GM12878 (cell line): ENCODE measurements at regions not wholly inside any gene's neighbourhood (a gene's known extent, or its start where the extent isn't known, plus 50 kb on each side); places are given as distances from the start of the nearest gene placed in this dataset.
"Not testable (repeated sequence)": the region's sequence is repeated elsewhere in the genome, so short reads cannot be mapped to it uniquely, and the experiment has no call there.

Experiments used
- ATAC-seq: fragments of 200-7000 bp; cut with Tn5 transposase; 3 replicates; pipeline ENCODE4 v1.9.1; 2020; ENCODE audit warnings: mild to moderate bottlenecking, moderate library complexity
- BruUV-seq: library from RNA; stranded (reverse); fragments of 400-500 nt; replicated peaks from 2 replicates; lab custom pipeline; 2021; lab: Mats Ljungman, UMichigan
- CTCF ChIA-PET: fragments of 300-600 bp; sonication (Branson Sonifier 250); formaldehyde crosslinking; extraction: SDS; loops from one replicate; lab custom pipeline; 2021; ENCODE audit warnings: inconsistent platforms; lab: Yijun Ruan, JAX
- POLR2A ChIA-PET: fragments of 350-600 bp; formaldehyde crosslinking; extraction: SDS; loops from one replicate; lab custom pipeline; 2021; ENCODE audit warnings: inconsistent platforms; lab: Charles Lee
- RAD21 ChIA-PET: fragments of 300-600 bp; sonication (Branson Sonifier 250); formaldehyde crosslinking; loops from one replicate; lab custom pipeline; 2023; ENCODE audit warnings: antibody characterized with exemption; ENCODE audit not compliant: unreplicated experiment; lab: Charles Lee
- SMC1A ChIA-PET: fragments of 300-600 bp; sonication (Branson Sonifier 250); formaldehyde crosslinking; loops from one replicate; lab custom pipeline; 2023; ENCODE audit not compliant: unreplicated experiment, uncharacterized antibody; lab: Charles Lee
- DNase-seq: peaks from one replicate; pipeline ENCODE4 v3.0.0-alpha.2; 2011; ENCODE audit warnings: low read depth, low spot score
- FAIRE-seq: peaks from 3 replicates; lab custom pipeline; 2011; peaks lifted over from hg19 to GRCh38; lab: Jason Lieb, UNC
- H2AFZ ChIP-seq: 2 replicates; pipeline ENCODE4 v1.6.0; 2011; ENCODE audit warnings: low read depth, low read length, control low read depth; ENCODE audit not compliant: control insufficient read depth
- H3K27ac ChIP-seq: 2 replicates; pipeline ENCODE4 v1.5.1; 2011; ENCODE audit warnings: control low read depth; ENCODE audit not compliant: control insufficient read depth, insufficient read depth
- H3K27me3 ChIP-seq, 2 experiments: replicated peaks in 1 of 2; 2 replicates each; pipeline versions ENCODE4 v1.6.0 to v1.6.1; 2011; ENCODE audit warnings: low read length in 1 of 2; ENCODE audit not compliant: control insufficient read depth in 2 of 2, insufficient read depth in 2 of 2
- H3K36me3 ChIP-seq, 2 experiments: 2 replicates each; pipeline ENCODE4 v1.5.1; 2011; ENCODE audit warnings: low read length in 1 of 2; ENCODE audit not compliant: control insufficient read depth in 2 of 2, insufficient read depth in 2 of 2
- H3K4me1 ChIP-seq: 2 replicates; pipeline ENCODE4 v1.6.1; 2011; ENCODE audit warnings: mild to moderate bottlenecking, low read length, moderate library complexity, mixed read lengths; ENCODE audit not compliant: control insufficient read depth, insufficient read depth
- H3K4me2 ChIP-seq: 2 replicates; pipeline ENCODE4 v1.6.0; 2011; ENCODE audit warnings: control low read depth; ENCODE audit not compliant: control insufficient read depth, insufficient read depth
- H3K4me3 ChIP-seq: fragments of 200-600 bp; sonication (generic); 2 replicates; pipeline ENCODE4 v1.5.1; 2016
- H3K79me2 ChIP-seq: 2 replicates; pipeline ENCODE4 v1.6.0; 2011; ENCODE audit warnings: low read length; ENCODE audit not compliant: control insufficient read depth, insufficient read depth
- H3K9ac ChIP-seq: 2 replicates; pipeline ENCODE4 v1.8.0; 2011; ENCODE audit warnings: low read length, control low read depth, mixed read lengths; ENCODE audit not compliant: control insufficient read depth, insufficient read depth
- H3K9me3 ChIP-seq: replicated peaks from 3 replicates; pipeline ENCODE4 v1.5.1; 2011; ENCODE audit warnings: mild to moderate bottlenecking, low read length; ENCODE audit not compliant: control insufficient read depth, insufficient read depth
- H4K20me1 ChIP-seq: 2 replicates; pipeline ENCODE4 v1.6.0; 2011; ENCODE audit not compliant: control insufficient read depth, insufficient read depth
- WGBS: methylation state at CpG from one replicate; pipeline ENCODE4 v1.1.6; 2016; ENCODE audit warnings: low lambda C conversion rate; ENCODE audit not compliant: insufficient replicate concordance, insufficient coverage; ENCODE audit errors: missing lambda C conversion rate; 5-methylcytosine and 5-hydroxymethylcytosine counted together
- in situ Hi-C: fragments of 300-500 bp; cut with MboI; formaldehyde crosslinking; loops from 9 replicates; pipeline ENCODE4 v1.14.3; 2018; ENCODE audit warnings: mixed read lengths
- intact Hi-C: fragments of 100-400 bp; cut with micrococcal nuclease; formaldehyde crosslinking; loops from one replicate; pipeline ENCODE4 v1.14.2; 2022; ENCODE audit not compliant: unreplicated experiment

DNA sequence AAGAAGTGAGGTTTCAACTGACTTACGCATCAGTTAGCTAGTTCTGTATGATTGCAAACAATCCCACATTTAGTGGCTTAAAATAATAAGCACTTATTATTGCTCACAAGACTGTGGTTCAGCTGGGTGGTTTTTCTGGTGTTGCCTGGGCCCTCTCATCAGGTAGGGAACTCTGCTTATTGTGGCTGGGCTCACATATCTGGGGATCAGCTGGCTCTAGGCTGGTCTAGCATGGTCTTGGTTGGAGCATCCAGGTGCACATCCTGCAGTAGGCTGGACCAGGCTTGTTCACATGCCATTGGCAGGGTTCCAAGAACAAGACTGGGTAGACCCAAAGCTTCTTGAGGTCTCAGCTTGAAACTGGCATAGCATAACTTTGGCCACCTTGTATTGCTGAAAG lies 317.4 kb upstream of the NOTCH2NLA start:
- FAIRE-seq, in situ Hi-C loops, SMC1A ChIA-PET, ATAC-seq, H2AFZ ChIP-seq, intact Hi-C loops, RAD21 ChIA-PET, H3K27ac ChIP-seq, POLR2A ChIA-PET, H3K9me3 ChIP-seq, H3K4me2 ChIP-seq, H3K36me3 ChIP-seq, H3K9ac ChIP-seq, H3K79me2 ChIP-seq, H4K20me1 ChIP-seq, CTCF ChIA-PET, DNase-seq, H3K4me1 ChIP-seq, BruUV-seq, H3K4me3 ChIP-seq, H3K27me3 ChIP-seq: not testable (repeated sequence)
- WGBS, result no CpG with 5 or more reads among the region's 1 CpG

GRCh38 chr1:146537775-146538373 lies 309.1 kb upstream of the NOTCH2NLA start:
- SMC1A ChIA-PET, H3K9me3 ChIP-seq, H3K4me1 ChIP-seq, H3K4me3 ChIP-seq, POLR2A ChIA-PET, H3K27ac ChIP-seq, H2AFZ ChIP-seq, H3K9ac ChIP-seq, DNase-seq, H3K4me2 ChIP-seq, H3K36me3 ChIP-seq, in situ Hi-C loops, CTCF ChIA-PET, intact Hi-C loops, BruUV-seq, H4K20me1 ChIP-seq, H3K27me3 ChIP-seq, ATAC-seq, RAD21 ChIA-PET, FAIRE-seq, H3K79me2 ChIP-seq: not testable (repeated sequence)
- WGBS, result 0% methylated on average over 1 of the region's 2 CpGs

- BruUV-seq, in situ Hi-C loops, FAIRE-seq, H3K9ac ChIP-seq, SMC1A ChIA-PET, H3K27me3 ChIP-seq, CTCF ChIA-PET, H3K4me2 ChIP-seq, H3K4me1 ChIP-seq, H2AFZ ChIP-seq, intact Hi-C loops, RAD21 ChIA-PET, DNase-seq, POLR2A ChIA-PET, H3K79me2 ChIP-seq, H4K20me1 ChIP-seq, H3K4me3 ChIP-seq, H3K27ac ChIP-seq, H3K9me3 ChIP-seq, H3K36me3 ChIP-seq: not testable (repeated sequence)
- no CpG with 5 or more reads among the region's 1 CpG for WGBS
- peak; percentile 21; the same call in 2 of the 3 replicates for ATAC-seq
These were observed 307.2 kb upstream of the NOTCH2NLA start for GRCh38 chr1:146536028-146536427.

DNA sequence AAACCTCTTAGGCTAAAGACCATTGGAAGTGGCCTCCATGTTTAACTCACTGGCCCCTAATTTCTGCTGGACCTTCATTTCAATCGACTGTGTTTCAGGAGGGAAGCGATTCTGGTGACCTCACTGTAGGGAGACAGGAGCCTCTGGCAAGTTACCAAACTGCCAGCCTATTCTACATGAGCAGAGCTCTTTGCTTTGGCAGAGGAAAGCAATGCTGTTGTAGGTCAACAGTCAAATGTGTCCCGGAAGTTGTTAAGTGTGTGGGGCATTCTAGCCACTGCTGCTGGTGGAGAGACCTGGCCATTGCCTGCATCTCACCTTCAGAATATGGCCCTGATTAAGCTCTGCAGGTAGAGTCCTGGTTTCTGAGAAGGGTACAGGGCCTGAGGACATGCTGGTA lies 306.8 kb upstream of the NOTCH2NLA start:
- DNase-seq, H3K9ac ChIP-seq, H2AFZ ChIP-seq, CTCF ChIA-PET, H3K27ac ChIP-seq, H3K4me2 ChIP-seq, SMC1A ChIA-PET, H3K36me3 ChIP-seq, H3K4me1 ChIP-seq, BruUV-seq, H3K4me3 ChIP-seq, RAD21 ChIA-PET, POLR2A ChIA-PET, H3K9me3 ChIP-seq, FAIRE-seq, H4K20me1 ChIP-seq, intact Hi-C loops, H3K27me3 ChIP-seq, in situ Hi-C loops, H3K79me2 ChIP-seq: not testable (repeated sequence)
- WGBS, result no CpG with 5 or more reads among the region's 3 CpGs
- ATAC-seq, result peak; percentile 19; the same call in 2 of the 3 replicates
